ENCODE measurements at regions not wholly inside any gene's neighbourhood (a gene's known extent, or its start where the extent isn't known, plus 50 kb on each side); places are given as distances from the start of the nearest gene placed in this dataset.

- no peak for TF ChIP-seq CTCF (IDR thresholded peaks at IDR 0.05; ENCODE audit: insufficient read depth in 1 of 2, low read depth in 1 of 2, low read length in 1 of 2, severe bottlenecking in 1 of 2, unreplicated experiment in 1 of 2)
- DNase-seq, result no peak
- Histone ChIP-seq H3K36me3 (ENCODE audit: control insufficient read depth, insufficient read depth, low read length) (no peaks in the 10 kb centered on the region), H3K9me3 (no peaks in the 10 kb centered on the region; the same call in 1 of the 2 replicates), H3K4me1 (no peaks in the 10 kb centered on the region), H3K4me3 (ENCODE audit: low read depth, low read length) (no peak overlapping the region), H3K27me3 (replicated peaks; ENCODE audit: control insufficient read depth, insufficient read depth, low read length) (no peaks in the 10 kb centered on the region)
- POLR2A ChIA-PET, result no interaction called here
- no peaks in the 10 kb centered on the region for H3K9me3 Mint-ChIP-seq (ENCODE audit: unreplicated experiment)
- no peak overlapping the region for H3K4me3 Mint-ChIP-seq (ENCODE audit: unreplicated experiment)
- intact Hi-C loops (cut with micrococcal nuclease; ENCODE audit: unreplicated experiment), result no loop called here
- no TSS peak for BruUV-seq (replicated peaks)
- no peaks in the 10 kb centered on the region for H3K4me1 Mint-ChIP-seq (ENCODE audit: low read depth, unreplicated experiment)
- no peaks in the 10 kb centered on the region for H3K27me3 Mint-ChIP-seq (ENCODE audit: insufficient read depth, unreplicated experiment)
- H3K27ac Mint-ChIP-seq (ENCODE audit: unreplicated experiment), result no peak overlapping the region
- CTCF ChIA-PET, result no interaction called here
- H3K36me3 Mint-ChIP-seq (ENCODE audit: insufficient read depth, unreplicated experiment), result no peaks in the 10 kb centered on the region
These were observed 189.7 kb upstream of the ADCY1 start for GRCh38 chr7:45384499-45384898.

- TF ChIP-seq CTCF (IDR thresholded peaks at IDR 0.05; ENCODE audit: insufficient read depth in 1 of 2, low read depth in 1 of 2, low read length in 1 of 2, severe bottlenecking in 1 of 2, unreplicated experiment in 1 of 2), result no peak
- CTCF ChIA-PET, result no interaction called here
These were observed 186.3 kb upstream of the ADCY1 start for GRCh38 chr7:45387837-45388236.

GRCh38 chr7:45389073-45389872 lies 184.9 kb upstream of the ADCY1 start:
- Mint-ChIP-seq H3K4me3 (ENCODE audit: unreplicated experiment) (no peak overlapping the region), H3K27me3 (ENCODE audit: insufficient read depth, unreplicated experiment) (no peaks in the 10 kb centered on the region), H3K36me3 (ENCODE audit: insufficient read depth, unreplicated experiment) (no peaks in the 10 kb centered on the region), H3K9me3 (ENCODE audit: unreplicated experiment) (no peaks in the 10 kb centered on the region), H3K4me1 (ENCODE audit: low read depth, unreplicated experiment) (no peaks in the 10 kb centered on the region), H3K27ac (ENCODE audit: unreplicated experiment) (no peak overlapping the region)
- TF ChIP-seq CTCF (IDR thresholded peaks at IDR 0.05; ENCODE audit: insufficient read depth in 1 of 2, low read depth in 1 of 2, low read length in 1 of 2, severe bottlenecking in 1 of 2, unreplicated experiment in 1 of 2), result no peak
- H3K27me3 ChIP-seq (replicated peaks; ENCODE audit: control insufficient read depth, insufficient read depth, low read length), result no peaks in the 10 kb centered on the region
- intact Hi-C loops (cut with micrococcal nuclease; ENCODE audit: unreplicated experiment), result no loop called here
- BruUV-seq (replicated peaks), result no TSS peak
- no peak for DNase-seq
- H3K9me3 ChIP-seq, result peaks cover 18% of the 10 kb centered on the region
- ChIA-PET CTCF (no interaction called here), POLR2A (no interaction called here)
- H3K4me1 ChIP-seq, result no peaks in the 10 kb centered on the region
- H3K4me3 ChIP-seq (ENCODE audit: low read depth, low read length), result no peak overlapping the region
- no peaks in the 10 kb centered on the region for H3K36me3 ChIP-seq (ENCODE audit: control insufficient read depth, insufficient read depth, low read length)

More at GRCh38 chr7:45387837-45388236, 186.3 kb upstream of the ADCY1 start:
- no peaks in the 10 kb centered on the region for H3K4me1 ChIP-seq
- no peak overlapping the region for H3K4me3 ChIP-seq (ENCODE audit: low read depth, low read length)
- Mint-ChIP-seq H3K4me1 (ENCODE audit: low read depth, unreplicated experiment) (no peaks in the 10 kb centered on the region), H3K9me3 (ENCODE audit: unreplicated experiment) (no peaks in the 10 kb centered on the region), H3K36me3 (ENCODE audit: insufficient read depth, unreplicated experiment) (no peaks in the 10 kb centered on the region), H3K27ac (ENCODE audit: unreplicated experiment) (no peak overlapping the region), H3K27me3 (ENCODE audit: insufficient read depth, unreplicated experiment) (no peaks in the 10 kb centered on the region), H3K4me3 (ENCODE audit: unreplicated experiment) (no peak overlapping the region)
- H3K36me3 ChIP-seq (ENCODE audit: control insufficient read depth, insufficient read depth, low read length), result no peaks in the 10 kb centered on the region
- no peaks in the 10 kb centered on the region for H3K27me3 ChIP-seq (replicated peaks; ENCODE audit: control insufficient read depth, insufficient read depth, low read length)
- DNase-seq, result no peak
- peaks cover 5% of the 10 kb centered on the region for H3K9me3 ChIP-seq
- intact Hi-C loops (cut with micrococcal nuclease; ENCODE audit: unreplicated experiment), result no loop called here
- BruUV-seq (replicated peaks), result no TSS peak
- POLR2A ChIA-PET, result no interaction called here

Measured in Caco-2 (cell line).